ENCODE measurements at regions not wholly inside any gene's neighbourhood (a gene's known extent, or its start where the extent isn't known, plus 50 kb on each side); places are given as distances from the start of the nearest gene placed in this dataset.

DNA sequence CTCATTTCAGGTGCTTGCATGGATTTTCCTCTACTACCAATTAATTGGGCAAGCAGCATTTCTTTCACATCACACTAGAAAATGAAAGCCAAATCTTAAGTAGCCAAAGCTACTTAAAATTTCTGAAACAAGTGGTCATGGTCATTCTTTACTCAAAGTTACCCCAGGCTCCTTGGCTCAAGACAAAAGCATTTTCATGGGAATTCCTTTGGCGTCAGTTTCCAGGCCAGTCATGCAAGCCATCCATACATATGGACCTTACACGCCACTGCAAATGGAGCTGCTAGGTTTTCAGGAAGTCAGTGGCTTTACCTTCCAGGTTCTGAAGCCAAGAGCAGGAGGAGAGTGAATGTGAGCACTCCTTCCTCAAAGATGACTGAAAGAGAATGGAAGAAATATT lies 83.7 kb upstream of the IL12A start:
- Mint-ChIP-seq H3K9me3 (no peaks in the 10 kb centered on the region), H3K27ac (no peak overlapping the region), H3K27me3 (ENCODE audit: low read depth) (peaks cover 20% of the 10 kb centered on the region), H3K36me3 (ENCODE audit: low read depth) (no peaks in the 10 kb centered on the region), H3K4me1 (ENCODE audit: low read depth) (no peaks in the 10 kb centered on the region), H3K4me3 (no peak overlapping the region)
- intact Hi-C loops (cut with micrococcal nuclease) = no loop called here
- DNase-seq = no peak
- CTCF ChIA-PET = no interaction called here

DNA sequence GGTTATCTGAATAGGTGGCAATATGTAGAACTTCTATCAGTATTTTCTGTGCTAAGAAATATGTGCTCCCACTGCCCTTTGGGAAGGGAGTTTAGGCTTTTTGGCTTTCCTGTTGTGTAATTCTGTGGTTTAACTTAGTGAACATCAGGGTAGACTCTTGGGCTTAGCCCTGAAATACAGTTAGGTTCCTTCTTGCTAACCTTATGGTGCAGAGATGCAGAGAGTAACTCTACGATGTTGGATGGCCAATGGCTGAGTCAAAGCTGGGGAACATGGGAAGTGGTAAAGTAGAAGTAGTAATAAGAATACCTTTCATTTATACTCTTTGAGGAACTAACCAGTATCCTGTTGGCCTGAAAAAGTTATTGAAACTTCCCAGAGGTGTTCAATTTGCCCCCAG lies 80.8 kb upstream of the IL12A start:
- Mint-ChIP-seq H3K4me3 (no peak overlapping the region), H3K27ac (no peak overlapping the region), H3K36me3 (ENCODE audit: low read depth) (no peaks in the 10 kb centered on the region), H3K4me1 (ENCODE audit: low read depth) (peaks cover 11% of the 10 kb centered on the region), H3K9me3 (no peaks in the 10 kb centered on the region), H3K27me3 (ENCODE audit: low read depth) (peaks cover 8% of the 10 kb centered on the region)
- CTCF ChIA-PET = interaction anchor here (0.7 kb wide), 1 partner anchor 62 kb away, joined by 3 read pairs; no protein-coding TSS in a partner anchor
- DNase-seq = no peak
- intact Hi-C loops (cut with micrococcal nuclease) = no loop called here

DNA sequence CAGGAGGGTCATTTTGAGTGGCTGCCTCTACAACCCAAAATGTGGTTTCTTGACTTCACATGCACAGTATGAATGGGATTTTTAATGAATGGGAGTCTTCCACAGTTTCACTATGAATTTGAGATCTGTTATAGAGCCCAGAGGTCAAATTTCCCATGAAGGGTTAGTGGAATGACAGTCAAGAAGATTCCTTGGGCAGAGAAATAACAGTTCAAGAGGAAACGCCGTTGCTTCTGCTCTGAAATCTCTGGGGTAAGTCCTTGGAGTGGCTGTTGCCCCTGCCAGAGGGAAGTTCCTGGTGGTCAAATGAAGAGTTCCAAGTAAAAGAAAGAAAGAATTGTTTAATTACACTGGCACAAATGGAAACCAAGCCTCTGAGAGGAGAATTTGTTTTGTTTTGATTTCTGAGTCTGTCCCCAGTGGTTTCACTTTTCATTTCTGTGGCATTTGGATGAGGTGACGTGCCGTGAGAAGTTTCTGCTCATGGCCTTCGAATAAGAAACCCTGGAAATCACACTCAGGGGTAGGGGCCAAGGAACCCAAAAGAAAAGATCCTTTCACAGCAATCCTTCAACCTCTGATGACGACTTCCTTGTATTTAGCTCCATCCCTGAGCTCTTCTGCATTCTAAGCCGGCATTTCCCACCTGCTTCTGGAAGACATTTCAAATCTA lies 77.5 kb upstream of the IL12A start:
- intact Hi-C loops (cut with micrococcal nuclease) = no loop called here

DNA sequence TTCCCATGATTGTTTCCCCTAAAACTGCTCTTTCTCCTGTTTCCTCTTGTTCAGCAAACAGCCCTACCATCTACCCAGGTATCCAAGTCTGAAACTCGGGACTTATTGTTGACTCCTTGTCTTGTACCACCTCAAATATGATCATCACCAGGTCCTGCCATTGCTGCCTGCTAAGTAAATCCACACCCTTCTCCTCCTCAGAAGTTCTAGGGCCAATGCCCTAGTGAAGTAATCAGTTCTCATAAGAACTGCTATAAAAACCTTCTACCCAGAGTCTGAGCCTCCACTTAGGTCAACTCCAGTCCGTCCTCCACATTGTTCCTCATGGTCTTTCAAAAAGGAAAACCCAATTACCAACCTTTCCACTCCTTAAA lies 77.0 kb upstream of the IL12A start:
- Mint-ChIP-seq H3K27ac (no peak overlapping the region), H3K27me3 (ENCODE audit: low read depth) (peaks cover 4% of the 10 kb centered on the region), H3K9me3 (no peaks in the 10 kb centered on the region), H3K4me1 (ENCODE audit: low read depth) (peaks cover 11% of the 10 kb centered on the region), H3K4me3 (no peak overlapping the region), H3K36me3 (ENCODE audit: low read depth) (no peaks in the 10 kb centered on the region)
- no peak for DNase-seq
- CTCF ChIA-PET = no interaction called here
- intact Hi-C loops (cut with micrococcal nuclease) = no loop called here

More for the DNA sequence above, 77.5 kb upstream of the IL12A start:
- H3K9me3 Mint-ChIP-seq = no peaks in the 10 kb centered on the region
- peak; percentile 28 for DNase-seq
- CTCF ChIA-PET = no interaction called here
- peak overlapping the region; percentile 28 for H3K4me3 Mint-ChIP-seq
- H3K27ac Mint-ChIP-seq = no peak overlapping the region
- peaks cover 11% of the 10 kb centered on the region for H3K4me1 Mint-ChIP-seq (ENCODE audit: low read depth)
- peaks cover 5% of the 10 kb centered on the region for H3K27me3 Mint-ChIP-seq (ENCODE audit: low read depth)
- no peaks in the 10 kb centered on the region for H3K36me3 Mint-ChIP-seq (ENCODE audit: low read depth)

DNA sequence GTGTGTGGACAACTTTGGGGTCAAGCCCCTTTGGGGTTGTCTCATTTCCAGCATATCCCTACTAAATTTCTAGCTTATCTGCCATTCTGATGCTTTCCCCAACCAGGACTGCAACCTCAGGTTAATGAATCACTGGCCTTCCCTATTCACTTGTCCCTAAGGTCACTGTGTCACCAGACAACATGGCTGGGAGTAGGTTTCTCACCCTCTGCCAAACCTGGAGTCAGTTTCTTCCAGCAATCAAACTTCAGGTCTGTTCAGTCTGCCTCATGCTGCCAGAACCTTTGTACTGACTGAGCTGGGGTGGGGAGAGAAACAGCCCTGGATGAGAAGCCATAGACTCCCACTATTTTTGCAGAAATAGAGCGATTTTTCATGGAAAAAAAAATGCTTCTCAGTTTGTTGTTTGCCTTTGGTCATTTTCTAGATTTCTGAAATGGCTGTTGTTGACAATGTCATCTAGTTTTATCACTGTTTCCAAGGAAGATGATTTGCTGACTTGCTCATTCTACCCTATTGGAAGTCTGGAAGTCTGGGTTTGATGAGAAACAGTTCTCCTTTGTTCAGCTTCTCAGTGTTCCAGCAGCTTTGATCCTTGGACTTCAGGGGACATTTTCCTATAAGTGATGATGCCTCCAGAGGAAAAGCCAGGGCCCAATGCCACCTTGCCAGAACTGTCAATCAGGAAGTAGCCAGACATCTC lies 74.8 kb upstream of the IL12A start:
- Mint-ChIP-seq H3K4me1 (ENCODE audit: low read depth) (peaks cover 11% of the 10 kb centered on the region), H3K36me3 (ENCODE audit: low read depth) (no peaks in the 10 kb centered on the region), H3K9me3 (no peaks in the 10 kb centered on the region), H3K27ac (no peak overlapping the region), H3K27me3 (ENCODE audit: low read depth) (peaks cover 8% of the 10 kb centered on the region), H3K4me3 (no peak overlapping the region)
- intact Hi-C loops (cut with micrococcal nuclease) = no loop called here
- no peak for DNase-seq
- CTCF ChIA-PET = no interaction called here

DNA sequence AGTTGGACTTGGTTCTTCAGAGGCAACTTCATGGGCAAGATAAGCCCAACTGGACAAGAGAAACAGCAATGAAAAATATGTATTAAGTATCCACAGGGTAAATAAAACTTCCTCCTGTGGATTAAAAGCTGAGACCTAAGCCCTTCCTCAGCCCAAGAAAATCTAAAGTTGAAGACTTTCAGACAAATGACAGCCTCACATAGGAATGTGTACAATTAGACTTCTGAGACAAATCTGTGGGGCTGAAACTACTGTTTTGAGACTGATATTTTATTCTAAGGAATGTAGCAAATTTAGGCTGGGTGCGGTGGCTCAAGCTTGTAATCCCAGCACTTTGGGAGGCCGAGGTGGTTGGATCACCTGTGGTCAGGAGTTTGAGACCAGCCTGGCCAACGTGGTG lies 74.2 kb upstream of the IL12A start:
- H3K9me3 Mint-ChIP-seq = no peaks in the 10 kb centered on the region
- no peak overlapping the region for H3K27ac Mint-ChIP-seq
- intact Hi-C loops (cut with micrococcal nuclease) = no loop called here
- no peaks in the 10 kb centered on the region for H3K36me3 Mint-ChIP-seq (ENCODE audit: low read depth)
- peaks cover 11% of the 10 kb centered on the region for H3K4me1 Mint-ChIP-seq (ENCODE audit: low read depth)
- H3K4me3 Mint-ChIP-seq = no peak overlapping the region
- H3K27me3 Mint-ChIP-seq (ENCODE audit: low read depth) = peaks cover 11% of the 10 kb centered on the region
- no peak for DNase-seq
- CTCF ChIA-PET = interaction anchor here (0.9 kb wide), 1 partner anchor 92 kb away, joined by 3 read pairs; no protein-coding TSS in a partner anchor

DNA sequence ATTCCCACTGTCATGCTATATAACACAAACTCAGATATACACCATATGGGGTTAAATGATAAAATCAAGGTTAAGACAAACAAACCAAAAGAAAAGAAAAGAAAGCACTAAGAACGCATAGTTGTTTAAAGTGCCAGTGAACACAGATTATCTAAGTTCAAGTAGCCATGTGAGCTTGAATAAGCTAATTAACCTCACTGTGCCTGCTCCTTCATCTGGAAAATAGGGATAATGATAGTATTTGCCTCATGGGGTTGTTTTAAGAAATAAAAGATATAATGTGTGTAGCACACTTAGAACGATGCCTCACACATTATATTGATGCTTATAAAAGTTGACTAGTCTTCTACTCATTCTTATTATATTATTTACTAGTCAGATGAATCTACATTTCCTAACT lies 72.6 kb upstream of the IL12A start:
- Mint-ChIP-seq H3K36me3 (ENCODE audit: low read depth) (no peaks in the 10 kb centered on the region), H3K9me3 (no peaks in the 10 kb centered on the region), H3K4me3 (no peak overlapping the region), H3K27me3 (ENCODE audit: low read depth) (peaks cover 11% of the 10 kb centered on the region), H3K27ac (no peak overlapping the region), H3K4me1 (ENCODE audit: low read depth) (peaks cover 9% of the 10 kb centered on the region)
- CTCF ChIA-PET = no interaction called here
- intact Hi-C loops (cut with micrococcal nuclease) = no loop called here
- DNase-seq = no peak

DNA sequence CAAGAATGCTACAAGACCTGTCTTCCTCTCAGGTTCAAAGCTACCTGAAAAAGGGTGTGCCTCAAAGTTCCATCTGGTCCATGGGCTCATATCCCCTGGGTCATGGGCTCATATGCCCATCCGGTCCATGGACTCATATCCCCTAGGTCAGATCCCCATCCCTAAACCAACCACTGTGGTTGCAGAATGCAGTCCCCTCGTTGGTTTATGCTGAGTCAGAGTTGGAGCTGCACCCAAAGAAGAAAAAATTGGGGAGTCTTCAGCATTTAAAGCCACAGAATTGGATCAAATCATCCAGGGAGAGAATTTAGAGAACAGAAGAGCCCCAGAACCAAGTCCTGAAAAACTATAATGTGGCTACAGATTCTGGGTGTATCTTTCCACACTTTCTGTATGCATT lies 71.5 kb upstream of the IL12A start:
- Mint-ChIP-seq H3K36me3 (ENCODE audit: low read depth) (no peaks in the 10 kb centered on the region), H3K4me3 (no peak overlapping the region), H3K27ac (no peak overlapping the region), H3K9me3 (no peaks in the 10 kb centered on the region), H3K4me1 (ENCODE audit: low read depth) (no peaks in the 10 kb centered on the region), H3K27me3 (ENCODE audit: low read depth) (peaks cover 11% of the 10 kb centered on the region)
- DNase-seq = no peak
- intact Hi-C loops (cut with micrococcal nuclease) = no loop called here
- CTCF ChIA-PET = interaction anchor here (1.0 kb wide), 1 partner anchor 71 kb away, joined by 5 read pairs; the partner anchor contains the start of gene IL12A

DNA sequence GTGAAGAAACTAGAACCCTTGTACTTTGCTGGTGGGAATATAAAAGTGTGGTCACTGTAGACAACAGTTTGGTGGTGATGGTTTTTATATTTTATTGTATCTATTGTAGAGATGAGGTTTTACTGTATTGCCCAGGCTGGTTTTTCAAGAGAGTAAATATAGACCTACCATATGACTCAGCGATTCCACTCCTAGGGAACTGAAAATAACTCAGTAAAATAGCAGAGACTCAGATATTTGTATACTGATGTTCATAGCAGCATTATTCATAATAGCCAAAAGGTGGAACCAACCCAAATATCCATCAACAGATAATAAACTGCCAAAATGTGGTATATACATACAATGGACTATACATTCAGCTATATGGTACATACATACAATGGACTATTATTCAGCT lies 68.8 kb upstream of the IL12A start:
- no peak overlapping the region for H3K4me3 Mint-ChIP-seq
- no peak for DNase-seq
- no peak overlapping the region for H3K27ac Mint-ChIP-seq
- peaks cover 11% of the 10 kb centered on the region for H3K27me3 Mint-ChIP-seq (ENCODE audit: low read depth)
- CTCF ChIA-PET = no interaction called here
- H3K9me3 Mint-ChIP-seq = no peaks in the 10 kb centered on the region
- intact Hi-C loops (cut with micrococcal nuclease) = no loop called here
- no peaks in the 10 kb centered on the region for H3K4me1 Mint-ChIP-seq (ENCODE audit: low read depth)
- no peaks in the 10 kb centered on the region for H3K36me3 Mint-ChIP-seq (ENCODE audit: low read depth)

DNA sequence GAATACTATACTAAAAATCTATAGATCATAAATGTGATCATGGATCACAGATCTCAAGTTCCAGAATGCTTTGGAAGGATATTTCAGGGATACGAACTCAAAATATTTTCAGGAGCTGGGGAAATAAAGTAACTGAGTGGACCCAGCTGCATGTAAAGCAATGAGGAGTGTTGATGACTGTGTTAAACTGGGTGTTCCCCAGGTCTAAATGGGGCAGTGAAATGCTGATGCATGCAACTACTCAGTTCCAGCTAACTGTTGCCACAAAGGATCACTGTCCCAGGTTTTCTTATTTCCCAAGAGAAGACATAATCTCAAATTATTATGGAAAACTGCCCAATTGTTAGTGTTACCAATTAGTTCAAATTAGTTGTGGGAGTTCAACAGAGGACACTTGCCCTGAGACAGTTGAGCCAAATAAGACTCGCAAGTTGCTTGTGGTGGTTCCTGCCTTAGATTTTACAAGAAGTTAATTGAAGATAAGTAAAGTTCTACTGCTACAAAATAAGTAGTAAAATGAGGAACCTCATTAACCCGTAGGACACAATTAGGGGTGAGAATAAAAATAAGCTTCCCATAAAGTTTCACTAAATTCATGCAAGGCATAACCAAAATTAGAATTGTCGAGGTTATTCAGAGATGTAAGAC lies 66.3 kb upstream of the IL12A start:
- no peak for DNase-seq
- intact Hi-C loops (cut with micrococcal nuclease) = no loop called here
- Mint-ChIP-seq H3K4me3 (no peak overlapping the region), H3K36me3 (ENCODE audit: low read depth) (no peaks in the 10 kb centered on the region), H3K4me1 (ENCODE audit: low read depth) (no peaks in the 10 kb centered on the region), H3K27ac (no peak overlapping the region), H3K27me3 (ENCODE audit: low read depth) (peaks cover 6% of the 10 kb centered on the region), H3K9me3 (no peaks in the 10 kb centered on the region)
- CTCF ChIA-PET = no interaction called here

DNA sequence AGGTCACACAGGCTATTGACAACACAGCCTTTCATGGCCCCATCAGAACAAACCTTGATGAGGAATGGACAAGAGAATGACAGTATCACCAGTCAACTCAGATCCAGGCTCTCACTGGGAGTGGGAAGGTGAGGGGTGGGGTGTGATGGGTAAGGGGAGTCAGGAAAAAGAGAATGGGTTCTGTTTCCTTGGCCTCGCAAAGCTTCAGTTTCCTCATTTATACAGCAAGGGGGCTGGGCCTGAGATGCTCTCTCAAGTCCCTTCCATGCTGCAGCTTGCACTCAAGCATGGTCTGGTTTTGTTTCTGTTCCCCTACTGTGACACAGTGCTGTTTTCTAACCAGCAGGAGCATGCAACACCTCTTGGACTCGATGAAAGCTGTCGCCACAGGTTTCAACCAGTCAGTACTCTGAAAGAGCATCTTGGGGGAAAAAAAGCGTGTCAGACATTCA lies 65.7 kb upstream of the IL12A start:
- CTCF ChIA-PET = no interaction called here
- no peaks in the 10 kb centered on the region for H3K4me1 Mint-ChIP-seq (ENCODE audit: low read depth)

DNA sequence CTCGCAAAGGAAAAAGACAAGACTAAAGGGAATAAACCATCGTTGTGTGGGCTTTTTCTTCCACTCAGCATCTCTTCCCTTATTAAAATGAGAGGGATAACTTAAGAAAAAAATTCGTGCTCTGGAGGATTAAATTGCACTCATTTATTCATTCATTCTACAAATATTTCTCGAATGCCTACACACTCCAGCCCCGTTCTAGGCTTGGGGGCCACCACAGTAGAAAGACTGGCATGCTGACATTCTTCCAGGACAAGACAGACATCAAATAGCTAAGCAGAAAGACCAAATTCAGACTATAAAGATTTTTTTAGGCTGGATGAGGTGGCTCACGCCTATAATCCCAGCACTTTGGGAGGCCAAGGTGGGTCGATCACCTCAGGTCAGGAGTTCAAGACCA lies 65.3 kb upstream of the IL12A start:
- no peak overlapping the region for H3K27ac Mint-ChIP-seq
- intact Hi-C loops (cut with micrococcal nuclease) = no loop called here
- H3K36me3 Mint-ChIP-seq (ENCODE audit: low read depth) = no peaks in the 10 kb centered on the region
- CTCF ChIA-PET = no interaction called here
- no peaks in the 10 kb centered on the region for H3K4me1 Mint-ChIP-seq (ENCODE audit: low read depth)
- no peaks in the 10 kb centered on the region for H3K9me3 Mint-ChIP-seq
- H3K27me3 Mint-ChIP-seq (ENCODE audit: low read depth) = peaks cover 3% of the 10 kb centered on the region
- H3K4me3 Mint-ChIP-seq = no peak overlapping the region
- DNase-seq = no peak

More for the DNA sequence above, 65.7 kb upstream of the IL12A start:
- Mint-ChIP-seq H3K36me3 (ENCODE audit: low read depth) (no peaks in the 10 kb centered on the region), H3K27me3 (ENCODE audit: low read depth) (peaks cover 3% of the 10 kb centered on the region), H3K27ac (no peak overlapping the region), H3K9me3 (no peaks in the 10 kb centered on the region), H3K4me3 (no peak overlapping the region)
- intact Hi-C loops (cut with micrococcal nuclease) = no loop called here
- no peak for DNase-seq

DNA sequence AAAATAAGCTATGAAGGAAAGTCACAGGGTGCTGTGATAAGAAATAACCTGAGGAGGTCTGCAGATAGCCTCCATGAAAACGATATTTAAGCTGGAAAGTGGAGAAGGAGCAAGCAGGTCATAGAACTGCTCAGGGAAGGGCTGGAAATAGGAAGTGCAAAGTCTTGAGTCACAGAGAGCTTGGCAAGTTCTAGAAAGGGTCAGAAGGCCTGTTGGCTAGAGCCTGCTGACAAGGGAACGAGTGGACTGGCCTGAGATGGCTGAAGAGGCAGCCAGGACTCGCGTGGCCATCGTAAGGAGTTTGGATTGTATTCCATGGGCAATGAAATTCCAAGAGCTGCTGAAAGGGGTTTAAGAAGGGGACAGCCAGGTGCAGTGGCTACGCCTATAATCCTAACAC lies 64.7 kb upstream of the IL12A start:
- Mint-ChIP-seq H3K27ac (no peak overlapping the region), H3K4me1 (ENCODE audit: low read depth) (no peaks in the 10 kb centered on the region), H3K27me3 (ENCODE audit: low read depth) (peaks cover 2% of the 10 kb centered on the region), H3K9me3 (no peaks in the 10 kb centered on the region), H3K4me3 (no peak overlapping the region), H3K36me3 (ENCODE audit: low read depth) (no peaks in the 10 kb centered on the region)
- CTCF ChIA-PET = no interaction called here
- intact Hi-C loops (cut with micrococcal nuclease) = no loop called here
- no peak for DNase-seq
